Right lobe of liver (tissue), 6 donors: ENCODE measurements at regions not wholly inside any gene's neighbourhood (a gene's known extent, or its start where the extent isn't known, plus 50 kb on each side); places are given as distances from the start of the nearest gene placed in this dataset.

Experiments
- ATAC-seq, 4 donors: fragments of 200-7000 bp; cut with Tn5 transposase; one replicate each; pipeline ENCODE4 v1.9.1; 2020; ENCODE audit warnings: mild to moderate bottlenecking in 4 of 4, moderate library complexity in 4 of 4
- DNase-seq, 3 donors: peaks; one replicate each; pipeline ENCODE4 v3.0.0-alpha.2; 2020
- H3K27ac ChIP-seq, 3 donors: fragments of 200-600 bp; one replicate each; pipeline ENCODE4 v1.8.0; 2022
- H3K27me3 ChIP-seq, 2 donors: fragments of 200-600 bp; one replicate each; pipeline ENCODE4 v1.8.0; 2022
- H3K36me3 ChIP-seq, 4 donors: fragments of 200-600 bp; sonication (generic) in 1 of 4; one replicate each; pipeline versions ENCODE4 v1.5.1 to v1.8.0; 2017 to 2022; ENCODE audit warnings: control low read depth in 1 of 4
- H3K4me1 ChIP-seq, 4 donors: fragments of 200-600 bp; sonication (generic) in 1 of 4; one replicate each; pipeline versions ENCODE4 v1.5.1 to v1.8.0; 2017 to 2022; ENCODE audit warnings: control low read depth in 1 of 4
- H3K4me3 ChIP-seq, 3 donors: fragments of 200-600 bp; one replicate each; pipeline ENCODE4 v1.8.0; 2022
- H3K9me3 ChIP-seq, 4 donors: fragments of 200-600 bp; sonication (generic) in 1 of 4; one replicate each; pipeline versions ENCODE4 v1.5.1 to v1.8.0; 2017 to 2022; ENCODE audit warnings: control low read depth in 1 of 4
- CTCF ChIP-seq, 4 donors: fragments of 200-600 bp in 3 of 4; fragments of 450-650 bp in 1 of 4; IDR thresholded peaks; one replicate each; pipeline versions ENCODE4 v1.5.1 to v1.8.0; 2016 to 2022; ENCODE audit warnings: antibody characterized with exemption in 4 of 4, mild to moderate bottlenecking in 2 of 4
- POLR2A ChIP-seq: fragments of 450-650 bp; IDR thresholded peaks from one replicate; pipeline ENCODE4 v1.6.1; 2017; ENCODE audit warnings: antibody characterized with exemption, mild to moderate bottlenecking
- WGBS: methylation state at CpG from one replicate; pipeline ENCODE4 v1.1.6; 2018; ENCODE audit warnings: low coverage, low lambda C conversion rate; ENCODE audit not compliant: insufficient coverage; ENCODE audit errors: missing lambda C conversion rate; 5-methylcytosine and 5-hydroxymethylcytosine counted together
- intact Hi-C, 2 donors: fragments of 100-400 bp; cut with DNase I; formaldehyde crosslinking; loops; one replicate each; pipeline versions ENCODE4 v1.11.2 to v1.14.1; 2022
- donor health status: DM: no; HTN: yes; CAD: no.
- donor health status: DM: no; HTN: no; CAD: no.
- donor health status: DM: no; HTN: no; CAD: no.
- donor health status: DM: no; HTN: yes; CAD: no.
- donor health status: DM: no; HTN: yes; CAD: no.

GRCh38 chrX:39416547-39417260 is 615.4 kb downstream of the MID1IP1 start:
- Histone ChIP-seq H3K9me3 (no peaks in the 10 kb centered on the region), H3K36me3 (no peaks in the 10 kb centered on the region), H3K27me3 (no peaks in the 10 kb centered on the region), H3K4me3 (no peak overlapping the region), H3K27ac (no peak overlapping the region), H3K4me1 (peaks cover 0 to 15% (median 0%) of the 10 kb centered on the region in 4 donors)
- DNase-seq (no peak), ATAC-seq (peak in 3 of 4 donors; percentile 20 to 42 (median 22))
- 68% methylated on average over 4 of the region's 14 CpGs for WGBS
- TF ChIP-seq POLR2A (no peak), CTCF (IDR thresholded peaks at IDR 0.05) (no peak)
- intact Hi-C loops, result no loop called here

GRCh38 chrX:39418254-39418704 is 617.0 kb downstream of the MID1IP1 start:
- intact Hi-C loops, result no loop called here
- TF ChIP-seq POLR2A, result no peak
- no peak for TF ChIP-seq CTCF (IDR thresholded peaks at IDR 0.05)
- DNase-seq (no peak), ATAC-seq (peak in 2 of 4 donors; percentile 17 to 36)
- Histone ChIP-seq H3K4me1 (peaks cover 0 to 15% (median 0%) of the 10 kb centered on the region in 4 donors), H3K36me3 (no peaks in the 10 kb centered on the region), H3K4me3 (no peak overlapping the region), H3K27me3 (no peaks in the 10 kb centered on the region), H3K9me3 (no peaks in the 10 kb centered on the region), H3K27ac (no peak overlapping the region)
- 37% methylated on average over 4 of the region's 4 CpGs for WGBS

DNA sequence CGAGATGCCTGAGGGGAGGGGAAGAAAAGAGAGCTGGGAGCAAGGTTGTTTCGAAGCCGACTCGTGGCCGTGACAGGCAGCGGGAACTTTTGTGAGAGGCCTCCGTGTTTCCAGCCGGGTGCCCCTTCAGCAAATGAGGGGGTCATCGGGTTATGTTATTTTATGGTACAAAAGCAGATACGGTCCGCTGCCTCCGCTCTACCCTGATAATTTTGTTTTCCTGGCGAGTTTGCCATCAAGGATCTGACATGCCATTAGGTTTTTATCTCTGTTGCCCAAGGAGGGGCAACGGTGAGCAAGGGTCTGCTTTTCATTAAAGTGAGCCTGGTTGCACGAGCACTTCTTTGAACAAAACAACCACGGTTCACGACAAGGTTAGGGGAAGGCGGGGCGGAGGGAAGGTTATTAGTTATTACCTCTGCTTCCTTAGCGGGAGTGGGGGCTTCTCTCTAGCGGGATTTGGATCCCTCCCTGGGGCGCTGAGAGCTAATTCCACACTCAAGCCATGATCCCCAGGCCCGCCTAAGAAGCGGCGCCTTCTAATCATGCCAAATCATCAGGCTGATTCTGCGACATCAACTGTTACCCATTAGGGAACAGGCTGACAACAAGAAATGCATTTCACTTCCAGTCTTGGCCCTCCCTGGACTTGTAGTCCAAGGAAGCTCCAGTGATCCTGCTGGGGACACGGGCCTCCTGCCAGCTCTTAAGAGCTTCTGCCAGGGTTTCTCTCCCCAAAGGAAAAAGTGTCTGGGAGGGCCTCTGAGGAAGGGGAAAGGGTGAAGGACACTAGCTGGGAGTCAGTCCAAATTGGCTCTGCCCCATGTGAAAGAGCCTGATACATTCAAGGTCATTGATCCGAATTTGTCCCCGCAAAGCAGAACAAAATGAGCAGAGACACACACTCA is 617.7 kb downstream of the MID1IP1 start:
- peak; percentile 76 to 91 (median 76) for ATAC-seq
- intact Hi-C loops, result no loop called here

GRCh38 chrX:39421006-39421405 is 619.7 kb downstream of the MID1IP1 start:
- intact Hi-C loops, result no loop called here
- Histone ChIP-seq H3K36me3 (no peaks in the 10 kb centered on the region), H3K9me3 (no peaks in the 10 kb centered on the region), H3K27me3 (no peaks in the 10 kb centered on the region), H3K4me3 (no peak overlapping the region), H3K4me1 (peaks cover 0 to 12% (median 0%) of the 10 kb centered on the region in 4 donors), H3K27ac (no peak overlapping the region)
- ATAC-seq, result no peak
- WGBS, result 45% methylated on average over 2 of the region's 3 CpGs
- TF ChIP-seq CTCF (IDR thresholded peaks at IDR 0.05) (no peak), POLR2A (no peak)
- DNase-seq, result no peak

More for the DNA sequence above, 617.7 kb downstream of the MID1IP1 start:
- peaks cover 0 to 15% (median 0%) of the 10 kb centered on the region in 4 donors for H3K4me1 ChIP-seq
- no peaks in the 10 kb centered on the region for H3K36me3 ChIP-seq
- peak in 2 of 3 donors; percentile 37 to 79 for DNase-seq
- no peaks in the 10 kb centered on the region for H3K27me3 ChIP-seq
- H3K4me3 ChIP-seq, result no peak overlapping the region
- H3K27ac ChIP-seq, result peak overlapping the region in 2 of 3 donors; percentile 7 to 33
- no peaks in the 10 kb centered on the region for H3K9me3 ChIP-seq
- WGBS, result 48% methylated on average over 21 of the region's 29 CpGs
- TF ChIP-seq POLR2A, result no peak
- TF ChIP-seq CTCF (IDR thresholded peaks at IDR 0.05), result no peak
